ENCODE measurements at regions not wholly inside any gene's neighbourhood (a gene's known extent, or its start where the extent isn't known, plus 50 kb on each side); places are given as distances from the start of the nearest gene placed in this dataset.

DNA sequence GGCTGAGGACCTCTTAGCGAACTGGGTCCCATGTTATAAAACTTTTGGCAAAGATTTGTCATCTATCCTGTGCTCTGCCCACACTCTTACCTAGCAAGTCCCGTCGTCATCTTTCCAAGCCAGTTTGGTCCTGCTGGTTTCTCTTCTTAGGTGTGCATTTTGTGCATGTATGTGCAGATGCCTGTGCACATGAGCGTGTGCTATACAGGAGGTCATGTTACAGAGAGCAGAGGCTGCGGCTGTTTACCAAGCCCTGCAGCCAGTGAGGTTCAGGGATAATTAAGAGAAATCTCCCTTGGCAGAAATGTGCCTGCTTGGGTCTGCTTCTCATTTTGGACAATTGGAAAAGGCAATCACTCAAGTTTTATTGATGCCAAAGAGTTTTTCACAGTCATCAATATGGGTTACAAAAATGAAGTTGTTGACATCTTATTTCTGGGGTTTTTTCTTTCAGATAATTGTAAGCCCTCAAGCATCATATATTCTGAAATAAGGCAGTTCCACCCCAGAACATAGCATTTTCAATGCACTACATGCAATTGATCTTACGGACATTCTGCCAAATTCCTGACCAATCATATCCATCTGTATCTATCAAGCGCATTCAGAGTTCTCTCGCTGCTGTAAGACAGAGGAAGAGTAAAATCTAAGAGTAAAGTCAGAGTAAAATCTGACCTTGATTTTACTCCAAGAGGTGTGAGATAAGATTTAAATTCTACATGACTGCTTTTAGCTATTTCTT is 361.4 kb upstream of the ZNF32 start:
- no peak for TF ChIP-seq CTCF (conservative IDR thresholded peaks at IDR 0.05; ENCODE audit: low read length)
- no peak for TF ChIP-seq EZH2phosphoT487 (IDR thresholded peaks at IDR 0.05; ENCODE audit: borderline replicate concordance)
